Fibroblast of mammary gland (primary cell): ENCODE measurements at regions not wholly inside any gene's neighbourhood (a gene's known extent, or its start where the extent isn't known, plus 50 kb on each side); places are given as distances from the start of the nearest gene placed in this dataset.

ENCODE experiments used
- DNase-seq: peaks from one replicate; pipeline ENCODE4 v3.0.0-alpha.2; 2010; ENCODE audit warnings: low read depth
- H3K4me3 ChIP-seq: 2 replicates; pipeline ENCODE4 v1.5.1; 2011; ENCODE audit warnings: low read depth, mild to moderate bottlenecking, low read length, moderate library complexity; ENCODE audit not compliant: control insufficient read depth
- CTCF ChIP-seq: conservative IDR thresholded peaks from 2 replicates; pipeline ENCODE4 v1.5.1; 2011; ENCODE audit warnings: low read depth, low read length, inconsistent platforms; ENCODE audit not compliant: control insufficient read depth, insufficient read depth

- H3K4me3 ChIP-seq = no peak overlapping the region
- DNase-seq = no peak
- no peak for TF ChIP-seq CTCF
Measured at GRCh38 chr15:79373113-79373512, 59.0 kb upstream of the MINAR1 start.

- TF ChIP-seq CTCF = no peak
- no peak overlapping the region for H3K4me3 ChIP-seq
- DNase-seq = no peak
Measured at GRCh38 chr15:79373728-79374127, 58.4 kb upstream of the MINAR1 start.

GRCh38 chr15:79376383-79376782 is 55.8 kb upstream of the MINAR1 start:
- H3K4me3 ChIP-seq = no peak overlapping the region
- no peak for TF ChIP-seq CTCF
- DNase-seq = no peak

GRCh38 chr15:79378394-79379109 is 53.6 kb upstream of the MINAR1 start:
- peak; percentile 35 for DNase-seq
- TF ChIP-seq CTCF = no peak
- no peak overlapping the region for H3K4me3 ChIP-seq

- H3K4me3 ChIP-seq = no peak overlapping the region
- peak; percentile 76 for DNase-seq
- peak; percentile 96 for TF ChIP-seq CTCF
Measured at GRCh38 chr15:79380755-79381497, 51.2 kb upstream of the MINAR1 start.

GRCh38 chr15:79381593-79381992 is 50.5 kb upstream of the MINAR1 start:
- TF ChIP-seq CTCF = no peak
- H3K4me3 ChIP-seq = no peak overlapping the region

More at GRCh38 chr15:79381593-79381992, 50.5 kb upstream of the MINAR1 start:
- no peak for DNase-seq
